ENCODE measurements at regions not wholly inside any gene's neighbourhood (a gene's known extent, or its start where the extent isn't known, plus 50 kb on each side); places are given as distances from the start of the nearest gene placed in this dataset.

DNA sequence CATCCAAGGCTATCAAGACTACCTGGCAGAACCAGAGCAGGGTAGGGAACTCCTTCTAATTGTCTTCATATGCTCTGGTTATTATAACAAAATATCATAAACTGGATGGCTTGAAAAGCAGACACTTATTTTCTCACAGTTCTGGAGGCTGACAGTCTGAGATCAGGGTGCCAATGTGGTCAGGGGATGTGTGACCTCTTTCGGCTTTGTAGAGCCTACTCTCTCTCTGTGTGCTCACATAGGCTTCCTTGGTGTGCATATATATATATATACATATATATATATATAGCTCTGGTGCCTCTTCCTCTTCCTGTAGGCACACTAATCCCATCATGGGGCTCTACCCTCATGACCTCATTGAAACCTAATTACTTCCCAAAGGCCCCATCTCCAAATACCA is 101.6 kb downstream of the ARL6IP6 start:
- TF ChIP-seq, protein P1, sequence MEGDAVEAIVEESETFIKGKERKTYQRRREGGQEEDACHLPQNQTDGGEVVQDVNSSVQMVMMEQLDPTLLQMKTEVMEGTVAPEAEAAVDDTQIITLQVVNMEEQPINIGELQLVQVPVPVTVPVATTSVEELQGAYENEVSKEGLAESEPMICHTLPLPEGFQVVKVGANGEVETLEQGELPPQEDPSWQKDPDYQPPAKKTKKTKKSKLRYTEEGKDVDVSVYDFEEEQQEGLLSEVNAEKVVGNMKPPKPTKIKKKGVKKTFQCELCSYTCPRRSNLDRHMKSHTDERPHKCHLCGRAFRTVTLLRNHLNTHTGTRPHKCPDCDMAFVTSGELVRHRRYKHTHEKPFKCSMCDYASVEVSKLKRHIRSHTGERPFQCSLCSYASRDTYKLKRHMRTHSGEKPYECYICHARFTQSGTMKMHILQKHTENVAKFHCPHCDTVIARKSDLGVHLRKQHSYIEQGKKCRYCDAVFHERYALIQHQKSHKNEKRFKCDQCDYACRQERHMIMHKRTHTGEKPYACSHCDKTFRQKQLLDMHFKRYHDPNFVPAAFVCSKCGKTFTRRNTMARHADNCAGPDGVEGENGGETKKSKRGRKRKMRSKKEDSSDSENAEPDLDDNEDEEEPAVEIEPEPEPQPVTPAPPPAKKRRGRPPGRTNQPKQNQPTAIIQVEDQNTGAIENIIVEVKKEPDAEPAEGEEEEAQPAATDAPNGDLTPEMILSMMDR (IDR thresholded peaks at IDR 0.05): no peak
- no peak for TF ChIP-seq EZH2 (IDR thresholded peaks at IDR 0.05; ENCODE audit: borderline replicate concordance, insufficient read depth, low read depth, low read length, poor library complexity, severe bottlenecking)
